ENCODE measurements at regions not wholly inside any gene's neighbourhood (a gene's known extent, or its start where the extent isn't known, plus 50 kb on each side); places are given as distances from the start of the nearest gene placed in this dataset.

- Mint-ChIP-seq H3K27me3 (peaks cover 2% of the 10 kb centered on the region), H3K36me3 (ENCODE audit: low read depth) (no peaks in the 10 kb centered on the region), H3K4me3 (no peak overlapping the region), H3K4me1 (ENCODE audit: low read depth) (no peaks in the 10 kb centered on the region), H3K27ac (no peak overlapping the region), H3K9me3 (no peaks in the 10 kb centered on the region)
- no peak for ATAC-seq
- intact Hi-C loops (cut with micrococcal nuclease): loop anchor here (10.0 kb wide), 1 partner anchor 391 kb away; no protein-coding TSS in a partner anchor
- DNase-seq: no peak
- CTCF ChIA-PET: no interaction called here
- TF ChIP-seq CTCF (IDR thresholded peaks at IDR 0.05): no peak
- POLR2A ChIA-PET: no interaction called here
Measured at GRCh38 chr9:84393266-84393950, 52.9 kb upstream of the SLC28A3 start.

- H3K9me3 Mint-ChIP-seq: no peaks in the 10 kb centered on the region
- no peaks in the 10 kb centered on the region for H3K4me1 Mint-ChIP-seq (ENCODE audit: low read depth)
- DNase-seq (no peak), ATAC-seq (no peak)
- no peaks in the 10 kb centered on the region for H3K36me3 Mint-ChIP-seq (ENCODE audit: low read depth)
- H3K4me3 Mint-ChIP-seq: no peak overlapping the region
- no peak for TF ChIP-seq CTCF (IDR thresholded peaks at IDR 0.05)
- intact Hi-C loops (cut with micrococcal nuclease): loop anchor here (10.0 kb wide), 1 partner anchor 391 kb away; no protein-coding TSS in a partner anchor
- POLR2A ChIA-PET: no interaction called here
- peaks cover 2% of the 10 kb centered on the region for H3K27me3 Mint-ChIP-seq
- CTCF ChIA-PET: no interaction called here
- no peak overlapping the region for H3K27ac Mint-ChIP-seq
Measured at GRCh38 chr9:84394036-84394435, 53.5 kb upstream of the SLC28A3 start.

GRCh38 chr9:84397151-84397728 lies 56.7 kb upstream of the SLC28A3 start:
- ATAC-seq: peak; percentile 74
- H3K27me3 Mint-ChIP-seq: peaks cover 2% of the 10 kb centered on the region
- H3K4me3 Mint-ChIP-seq: no peak overlapping the region
- ChIA-PET CTCF (interaction anchor here (0.6 to 3.7 kb wide), 25 partner anchors 11 to 1217 kb away, joined by 3 to 47 read pairs (median 3); no protein-coding TSS in a partner anchor), POLR2A (interaction anchor here (1.1 kb wide), 1 partner anchor 391 kb away, joined by 3 read pairs; no protein-coding TSS in a partner anchor)
- H3K4me1 Mint-ChIP-seq (ENCODE audit: low read depth): no peaks in the 10 kb centered on the region
- DNase-seq: peak; percentile 68
- TF ChIP-seq CTCF (IDR thresholded peaks at IDR 0.05): peak; percentile 82
- no peaks in the 10 kb centered on the region for H3K36me3 Mint-ChIP-seq (ENCODE audit: low read depth)
- no peaks in the 10 kb centered on the region for H3K9me3 Mint-ChIP-seq
- intact Hi-C loops (cut with micrococcal nuclease): loop anchor here (10.0 kb wide), 1 partner anchor 388 kb away; no protein-coding TSS in a partner anchor
- no peak overlapping the region for H3K27ac Mint-ChIP-seq

GRCh38 chr9:84397822-84398221 lies 57.3 kb upstream of the SLC28A3 start:
- ATAC-seq: no peak
- H3K4me1 Mint-ChIP-seq (ENCODE audit: low read depth): no peaks in the 10 kb centered on the region

More at GRCh38 chr9:84397822-84398221, 57.3 kb upstream of the SLC28A3 start:
- no peak for DNase-seq
- Mint-ChIP-seq H3K27me3 (peaks cover 2% of the 10 kb centered on the region), H3K9me3 (no peaks in the 10 kb centered on the region), H3K36me3 (ENCODE audit: low read depth) (no peaks in the 10 kb centered on the region), H3K4me3 (no peak overlapping the region), H3K27ac (no peak overlapping the region)
- TF ChIP-seq CTCF (IDR thresholded peaks at IDR 0.05): no peak
- POLR2A ChIA-PET: interaction anchor here (1.1 kb wide), 1 partner anchor 391 kb away, joined by 3 read pairs; no protein-coding TSS in a partner anchor
- intact Hi-C loops (cut with micrococcal nuclease): loop anchor here (10.0 kb wide), 1 partner anchor 387 kb away; no protein-coding TSS in a partner anchor
- CTCF ChIA-PET: interaction anchor here (0.7 to 3.7 kb wide), 16 partner anchors 12 to 1214 kb away, joined by 3 to 47 read pairs (median 4); no protein-coding TSS in a partner anchor

Data from activated CD8-positive, alpha-beta T cell treated with anti-CD3 and anti-CD28 coated beads for 36 hours (primary cell).